ENCODE measurements at regions not wholly inside any gene's neighbourhood (a gene's known extent, or its start where the extent isn't known, plus 50 kb on each side); places are given as distances from the start of the nearest gene placed in this dataset.
"Not testable (repeated sequence)": the region's sequence is repeated elsewhere in the genome, so short reads cannot be mapped to it uniquely, and the experiment has no call there.

- TF ChIP-seq, protein P1, sequence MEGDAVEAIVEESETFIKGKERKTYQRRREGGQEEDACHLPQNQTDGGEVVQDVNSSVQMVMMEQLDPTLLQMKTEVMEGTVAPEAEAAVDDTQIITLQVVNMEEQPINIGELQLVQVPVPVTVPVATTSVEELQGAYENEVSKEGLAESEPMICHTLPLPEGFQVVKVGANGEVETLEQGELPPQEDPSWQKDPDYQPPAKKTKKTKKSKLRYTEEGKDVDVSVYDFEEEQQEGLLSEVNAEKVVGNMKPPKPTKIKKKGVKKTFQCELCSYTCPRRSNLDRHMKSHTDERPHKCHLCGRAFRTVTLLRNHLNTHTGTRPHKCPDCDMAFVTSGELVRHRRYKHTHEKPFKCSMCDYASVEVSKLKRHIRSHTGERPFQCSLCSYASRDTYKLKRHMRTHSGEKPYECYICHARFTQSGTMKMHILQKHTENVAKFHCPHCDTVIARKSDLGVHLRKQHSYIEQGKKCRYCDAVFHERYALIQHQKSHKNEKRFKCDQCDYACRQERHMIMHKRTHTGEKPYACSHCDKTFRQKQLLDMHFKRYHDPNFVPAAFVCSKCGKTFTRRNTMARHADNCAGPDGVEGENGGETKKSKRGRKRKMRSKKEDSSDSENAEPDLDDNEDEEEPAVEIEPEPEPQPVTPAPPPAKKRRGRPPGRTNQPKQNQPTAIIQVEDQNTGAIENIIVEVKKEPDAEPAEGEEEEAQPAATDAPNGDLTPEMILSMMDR (IDR thresholded peaks at IDR 0.05) = not testable (repeated sequence)
- TF ChIP-seq POLR2A (IDR thresholded peaks at IDR 0.05) = not testable (repeated sequence)
Measured at GRCh38 chrX:137934214-137934613, 368.3 kb downstream of the ZIC3 start.
